ENCODE measurements at regions not wholly inside any gene's neighbourhood (a gene's known extent, or its start where the extent isn't known, plus 50 kb on each side); places are given as distances from the start of the nearest gene placed in this dataset.

- TF ChIP-seq CTCF (IDR thresholded peaks at IDR 0.05; ENCODE audit: borderline replicate concordance), result no peak
- Histone ChIP-seq H3K9me3 (replicated peaks) (no peaks in the 10 kb centered on the region), H3K36me3 (no peaks in the 10 kb centered on the region), H3K4me1 (no peaks in the 10 kb centered on the region), H3K27ac (replicated peaks) (no peak overlapping the region), H3K27me3 (ENCODE audit: low read depth) (peaks cover 67% of the 10 kb centered on the region), H3K4me3 (no peak overlapping the region)
- intact Hi-C loops (cut with micrococcal nuclease), result no loop called here
- DNase-seq, result no peak
These were observed 301.9 kb downstream of the TFAP2A start for GRCh38 chr6:10112871-10113549.

- H3K27me3 ChIP-seq (ENCODE audit: low read depth), result peaks cover 67% of the 10 kb centered on the region
- intact Hi-C loops (cut with micrococcal nuclease), result no loop called here
- H3K27ac ChIP-seq (replicated peaks), result no peak overlapping the region
- H3K4me1 ChIP-seq, result no peaks in the 10 kb centered on the region
- no peak for TF ChIP-seq CTCF (IDR thresholded peaks at IDR 0.05; ENCODE audit: borderline replicate concordance)
- DNase-seq, result no peak
- H3K9me3 ChIP-seq (replicated peaks), result no peaks in the 10 kb centered on the region
- H3K4me3 ChIP-seq, result no peak overlapping the region
- H3K36me3 ChIP-seq, result no peaks in the 10 kb centered on the region
These were observed 302.9 kb downstream of the TFAP2A start for GRCh38 chr6:10111975-10112374.

- Histone ChIP-seq H3K27me3 (ENCODE audit: low read depth) (peaks cover 27% of the 10 kb centered on the region), H3K4me1 (no peaks in the 10 kb centered on the region), H3K9me3 (replicated peaks) (no peaks in the 10 kb centered on the region), H3K36me3 (no peaks in the 10 kb centered on the region), H3K4me3 (no peak overlapping the region), H3K27ac (replicated peaks) (no peak overlapping the region)
- DNase-seq, result no peak
- no peak for TF ChIP-seq CTCF (IDR thresholded peaks at IDR 0.05; ENCODE audit: borderline replicate concordance)
- intact Hi-C loops (cut with micrococcal nuclease), result no loop called here
These were observed 313.2 kb downstream of the TFAP2A start for GRCh38 chr6:10101551-10102252.

GRCh38 chr6:10099529-10100140 lies 315.2 kb downstream of the TFAP2A start:
- Histone ChIP-seq H3K4me1 (no peaks in the 10 kb centered on the region), H3K36me3 (no peaks in the 10 kb centered on the region), H3K9me3 (replicated peaks) (no peaks in the 10 kb centered on the region), H3K27me3 (ENCODE audit: low read depth) (peaks cover 31% of the 10 kb centered on the region), H3K4me3 (no peak overlapping the region), H3K27ac (replicated peaks) (no peak overlapping the region)
- intact Hi-C loops (cut with micrococcal nuclease), result no loop called here
- TF ChIP-seq CTCF (IDR thresholded peaks at IDR 0.05; ENCODE audit: borderline replicate concordance), result no peak
- no peak for DNase-seq

GRCh38 chr6:10098756-10099528 lies 315.9 kb downstream of the TFAP2A start:
- Histone ChIP-seq H3K27ac (replicated peaks) (no peak overlapping the region), H3K4me3 (peak overlapping the region; percentile 33), H3K27me3 (ENCODE audit: low read depth) (peaks cover 28% of the 10 kb centered on the region), H3K4me1 (no peaks in the 10 kb centered on the region), H3K36me3 (no peaks in the 10 kb centered on the region), H3K9me3 (replicated peaks) (no peaks in the 10 kb centered on the region)
- intact Hi-C loops (cut with micrococcal nuclease), result no loop called here
- DNase-seq, result no peak
- no peak for TF ChIP-seq CTCF (IDR thresholded peaks at IDR 0.05; ENCODE audit: borderline replicate concordance)

All from left ventricle myocardium inferior (tissue), 1 donor.